GM10248 (cell line): ENCODE measurements at regions not wholly inside any gene's neighbourhood (a gene's known extent, or its start where the extent isn't known, plus 50 kb on each side); places are given as distances from the start of the nearest gene placed in this dataset.
"Not testable (repeated sequence)": the region's sequence is repeated elsewhere in the genome, so short reads cannot be mapped to it uniquely, and the experiment has no call there.

Experiments used
- CTCF ChIA-PET: fragments of 300-600 bp; sonication (Branson Sonifier 250); formaldehyde crosslinking; extraction: SDS; loops from one replicate; lab custom pipeline; 2021; ENCODE audit warnings: antibody characterized with exemption; lab: Yijun Ruan, JAX
- POLR2A ChIA-PET: fragments of 350-650 bp; sonication (Branson Sonifier 250); formaldehyde crosslinking; extraction: SDS; loops from one replicate; lab custom pipeline; 2020; ENCODE audit warnings: antibody characterized with exemption; lab: Yijun Ruan, JAX
- DNase-seq: peaks from one replicate; pipeline ENCODE4 v3.0.0; 2012; ENCODE audit errors: extremely low spot score
- CTCF ChIP-seq: IDR thresholded peaks from 2 replicates; pipeline ENCODE4 v1.5.1; 2012; ENCODE audit warnings: mild to moderate bottlenecking, low read depth; ENCODE audit errors: extremely low read depth, missing control alignments, control extremely low read depth

GRCh38 chr6:67815623-67816022 is 819.5 kb upstream of the ADGRB3 start:
- CTCF ChIA-PET, result no interaction called here
- POLR2A ChIA-PET, result no interaction called here

DNA sequence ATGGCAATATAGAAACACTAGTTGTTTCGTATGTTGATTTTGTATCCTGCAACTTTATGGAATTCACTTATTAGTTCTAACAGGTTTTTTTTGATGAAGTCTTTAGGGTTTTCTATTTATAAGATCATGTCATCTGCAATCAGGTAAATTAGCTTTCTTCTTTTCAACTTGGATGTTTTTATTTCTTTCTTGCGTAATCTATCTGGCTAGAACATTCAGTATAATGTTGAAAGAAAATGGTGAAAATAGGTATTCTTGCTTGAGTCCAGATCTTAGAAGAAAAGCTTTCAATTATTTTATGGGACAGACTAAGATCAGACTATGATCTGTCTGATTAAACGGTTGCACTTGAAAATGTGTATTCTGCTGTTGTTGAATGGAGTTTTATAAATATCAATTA is 820.8 kb upstream of the ADGRB3 start:
- no peak for DNase-seq
- CTCF ChIA-PET, result no interaction called here
- TF ChIP-seq CTCF, result no peak
- POLR2A ChIA-PET, result no interaction called here

More at GRCh38 chr6:67815623-67816022, 819.5 kb upstream of the ADGRB3 start:
- no peak for TF ChIP-seq CTCF
- no peak for DNase-seq

DNA sequence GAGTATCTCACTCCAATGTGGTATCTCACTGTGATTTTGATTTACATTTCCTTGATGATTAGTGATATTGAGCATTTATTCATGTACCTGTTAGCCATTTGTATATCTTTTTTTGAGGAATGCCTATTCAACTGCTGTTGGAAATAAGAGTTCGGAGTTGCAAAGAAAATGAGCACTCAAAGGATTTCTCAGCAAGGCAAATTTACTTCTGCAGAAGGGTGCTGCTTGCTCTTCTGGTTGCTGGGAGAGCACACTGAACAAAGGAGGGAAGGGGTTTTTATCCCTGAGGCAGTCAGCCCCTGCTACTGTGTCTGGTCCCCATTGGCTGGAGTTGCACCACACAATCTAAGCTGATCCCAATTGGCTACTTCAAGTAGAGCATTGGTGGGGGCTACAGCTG is 822.4 kb upstream of the ADGRB3 start:
- no peak for TF ChIP-seq CTCF
- no peak for DNase-seq
- POLR2A ChIA-PET, result no interaction called here
- CTCF ChIA-PET, result no interaction called here

GRCh38 chr6:67812125-67812524 is 823.0 kb upstream of the ADGRB3 start:
- POLR2A ChIA-PET, result no interaction called here
- DNase-seq, result no peak
- CTCF ChIA-PET, result no interaction called here
- TF ChIP-seq CTCF, result no peak

DNA sequence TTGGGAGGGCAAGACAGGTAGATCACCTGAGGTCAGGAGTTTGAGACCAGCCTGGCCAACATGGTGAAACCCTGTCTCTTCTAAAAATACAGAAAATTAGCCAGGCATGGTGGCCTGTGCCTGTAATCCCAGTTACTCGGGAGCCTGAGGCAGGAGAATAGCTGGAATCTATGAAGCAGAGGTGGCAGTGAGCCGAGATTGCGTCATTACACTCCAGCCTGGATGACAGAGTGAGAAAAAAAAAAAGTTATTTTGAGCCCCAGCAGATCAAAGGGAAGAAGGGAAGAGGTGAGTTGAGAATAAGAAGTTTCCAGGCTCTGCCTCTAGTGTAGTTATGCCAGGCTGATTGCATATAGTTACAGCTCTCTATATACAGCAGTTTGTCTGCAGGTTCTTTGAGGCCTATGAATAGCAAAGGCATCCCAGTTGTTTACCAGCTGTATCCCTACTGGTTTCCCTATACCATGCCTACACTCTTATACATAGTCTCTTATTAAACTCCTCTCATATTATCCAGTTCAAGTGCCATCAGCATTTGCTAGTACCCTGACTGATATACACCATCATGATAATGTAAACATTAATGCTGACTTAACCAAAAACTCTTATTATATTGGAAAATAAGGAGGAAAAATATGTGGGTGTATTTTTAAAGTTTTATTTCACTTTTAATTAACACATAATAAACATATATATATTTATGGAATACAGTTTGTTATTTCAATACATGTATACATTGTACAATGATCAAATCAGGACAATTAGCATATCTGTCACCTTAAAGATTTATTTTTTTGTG is 823.6 kb upstream of the ADGRB3 start:
- ChIA-PET CTCF (no interaction called here), POLR2A (no interaction called here)
- no peak for TF ChIP-seq CTCF
- DNase-seq, result no peak

GRCh38 chr6:67804808-67805207 is 830.3 kb upstream of the ADGRB3 start:
- DNase-seq, CTCF ChIA-PET, POLR2A ChIA-PET: not testable (repeated sequence)

DNA sequence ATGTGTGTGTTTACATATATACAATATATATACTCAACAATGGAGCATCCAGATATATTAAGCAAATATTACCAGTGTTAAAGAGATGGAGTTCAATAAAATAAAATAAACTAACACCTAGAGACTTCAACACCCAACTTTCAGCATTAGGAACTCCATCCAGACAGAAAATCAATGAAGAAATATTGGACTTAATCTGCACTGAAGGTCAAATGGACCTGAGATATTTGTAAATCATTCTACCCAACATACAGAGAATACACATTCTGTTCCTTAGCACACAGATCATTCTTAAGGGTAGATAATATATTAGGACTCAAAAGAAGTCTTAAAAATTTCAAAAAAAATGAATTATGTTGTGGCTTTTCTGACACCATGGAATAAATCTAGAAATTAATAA is 832.3 kb upstream of the ADGRB3 start:
- CTCF ChIA-PET, result no interaction called here
- no peak for TF ChIP-seq CTCF
- no peak for DNase-seq
- POLR2A ChIA-PET, result no interaction called here
